Activated naive CD4-positive, alpha-beta T cell treated with anti-CD3 and anti-CD28 coated beads for 36 hours (primary cell): ENCODE measurements at regions not wholly inside any gene's neighbourhood (a gene's known extent, or its start where the extent isn't known, plus 50 kb on each side); places are given as distances from the start of the nearest gene placed in this dataset.

ENCODE experiments used
- CTCF ChIA-PET: fragments of 350-600 bp; sonication (Branson Sonifier 250); formaldehyde crosslinking; loops from one replicate; lab custom pipeline; 2021; ENCODE audit warnings: antibody characterized with exemption; lab: Charles Lee
- DNase-seq: peaks from one replicate; pipeline ENCODE4 v3.0.0-alpha.2; 2020
- H3K27ac Mint-ChIP-seq: one replicate; pipeline ENCODE4 v1.8.0; 2021; ENCODE audit warnings: mild to moderate bottlenecking, mixed read lengths
- H3K27me3 Mint-ChIP-seq: one replicate; pipeline ENCODE4 v1.8.0; 2021; ENCODE audit warnings: low read depth, mixed read lengths
- H3K36me3 Mint-ChIP-seq: one replicate; pipeline ENCODE4 v1.8.0; 2021; ENCODE audit warnings: low read depth, mixed read lengths
- H3K4me1 Mint-ChIP-seq: one replicate; pipeline ENCODE4 v1.8.0; 2021; ENCODE audit warnings: low read depth, mixed read lengths
- H3K4me3 Mint-ChIP-seq: one replicate; pipeline ENCODE4 v1.8.0; 2021; ENCODE audit warnings: mild to moderate bottlenecking, moderate library complexity, mixed read lengths
- H3K9me3 Mint-ChIP-seq: one replicate; pipeline ENCODE4 v1.8.0; 2021; ENCODE audit warnings: mixed read lengths
- intact Hi-C: fragments of 100-400 bp; cut with micrococcal nuclease; formaldehyde crosslinking; loops from one replicate; pipeline ENCODE4 v1.15.1; 2023

DNA sequence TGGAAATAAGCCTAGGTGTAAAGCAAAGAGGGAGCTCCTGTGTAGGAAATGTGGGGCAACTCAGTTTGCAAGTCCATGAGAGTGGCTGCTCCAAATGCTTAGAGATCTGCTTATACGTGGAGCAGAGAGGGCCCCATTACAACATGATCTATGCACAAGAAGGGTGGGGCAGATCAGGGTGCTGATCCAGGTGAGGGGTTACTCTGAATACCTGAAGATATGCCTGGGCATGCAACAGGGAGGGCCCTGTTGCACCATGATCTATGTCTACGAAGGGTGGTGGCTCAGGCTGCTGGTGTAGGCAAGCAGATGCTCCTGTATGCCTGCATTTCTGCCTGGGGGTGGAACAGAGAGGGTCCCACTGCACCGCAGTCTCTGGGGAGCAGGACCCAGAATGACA lies 1121.2 kb downstream of the RAPGEF2 start:
- Mint-ChIP-seq H3K27me3 (no peaks in the 10 kb centered on the region), H3K4me3 (no peak overlapping the region), H3K9me3 (peaks cover 17% of the 10 kb centered on the region), H3K36me3 (no peaks in the 10 kb centered on the region), H3K4me1 (no peaks in the 10 kb centered on the region), H3K27ac (no peak overlapping the region)
- intact Hi-C loops, result no loop called here
- no peak for DNase-seq
- CTCF ChIA-PET, result no interaction called here

DNA sequence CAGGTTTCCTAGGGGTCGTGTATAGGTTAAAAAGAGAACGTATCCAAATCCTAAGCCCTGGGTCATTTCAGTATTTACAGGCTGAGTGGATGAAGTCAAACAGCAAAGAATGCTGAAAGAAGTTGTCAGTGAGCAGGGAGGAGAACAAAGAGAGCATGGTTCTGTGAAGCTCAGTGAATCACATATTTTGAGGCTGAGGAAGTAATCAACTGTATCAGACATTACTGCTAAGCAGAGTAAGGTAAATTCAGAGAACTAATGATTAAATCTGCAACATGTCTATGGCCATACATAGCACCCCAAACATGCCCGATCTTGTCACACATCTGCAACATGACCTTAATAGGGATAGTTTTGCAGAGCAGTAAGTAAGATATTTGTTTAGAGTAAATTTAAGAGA lies 1130.3 kb downstream of the RAPGEF2 start:
- H3K9me3 Mint-ChIP-seq, result peaks cover 8% of the 10 kb centered on the region
- H3K36me3 Mint-ChIP-seq, result no peaks in the 10 kb centered on the region
- no peaks in the 10 kb centered on the region for H3K4me1 Mint-ChIP-seq
- no peak for DNase-seq
- H3K27me3 Mint-ChIP-seq, result no peaks in the 10 kb centered on the region
- no peak overlapping the region for H3K27ac Mint-ChIP-seq
- no peak overlapping the region for H3K4me3 Mint-ChIP-seq
- intact Hi-C loops, result no loop called here
- CTCF ChIA-PET, result no interaction called here

DNA sequence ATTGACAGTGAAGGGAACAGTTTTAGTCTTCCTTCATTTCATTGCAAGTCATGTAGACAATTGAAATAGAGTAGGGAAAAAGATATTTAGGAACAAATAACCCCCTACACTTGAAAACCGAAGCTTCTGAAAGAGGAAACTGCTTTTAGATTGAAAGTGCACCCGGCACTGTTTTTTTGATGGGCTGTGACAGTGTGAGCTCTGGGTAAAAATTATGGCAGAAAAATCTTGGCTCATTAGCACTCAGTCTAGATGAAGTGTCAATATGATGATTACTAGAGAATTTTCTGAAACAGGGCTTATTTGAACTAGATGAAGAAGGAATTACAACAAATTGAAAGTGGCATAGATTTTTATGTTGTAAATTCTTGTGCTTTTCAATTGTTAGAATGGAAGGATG lies 1132.4 kb downstream of the RAPGEF2 start:
- DNase-seq, result no peak
- Mint-ChIP-seq H3K4me1 (no peaks in the 10 kb centered on the region), H3K27ac (no peak overlapping the region), H3K4me3 (no peak overlapping the region), H3K9me3 (peaks cover 9% of the 10 kb centered on the region), H3K36me3 (no peaks in the 10 kb centered on the region), H3K27me3 (no peaks in the 10 kb centered on the region)
- intact Hi-C loops, result no loop called here
- CTCF ChIA-PET, result no interaction called here

DNA sequence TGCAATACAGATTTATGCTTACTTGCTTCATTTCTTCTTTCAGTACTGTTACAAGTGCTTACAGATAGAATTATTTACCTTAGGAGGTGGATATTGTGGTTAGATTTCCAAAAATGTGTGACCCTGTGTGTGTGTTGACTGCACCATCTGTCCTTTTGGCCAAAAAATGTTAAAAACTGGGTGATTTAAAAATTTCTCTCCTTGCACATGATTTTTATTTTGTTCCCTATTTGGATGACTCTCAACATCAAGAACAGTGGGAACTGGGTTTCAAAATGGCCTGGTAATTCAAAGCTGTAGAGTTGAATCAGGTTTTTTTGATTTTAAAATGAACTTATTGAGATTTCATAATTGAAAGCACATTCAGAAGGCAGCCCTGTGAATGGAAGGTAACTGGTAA lies 1132.9 kb downstream of the RAPGEF2 start:
- Mint-ChIP-seq H3K4me1 (no peaks in the 10 kb centered on the region), H3K27me3 (no peaks in the 10 kb centered on the region), H3K27ac (no peak overlapping the region), H3K4me3 (no peak overlapping the region), H3K36me3 (no peaks in the 10 kb centered on the region), H3K9me3 (peaks cover 12% of the 10 kb centered on the region)
- CTCF ChIA-PET, result no interaction called here
- intact Hi-C loops, result no loop called here
- DNase-seq, result no peak

DNA sequence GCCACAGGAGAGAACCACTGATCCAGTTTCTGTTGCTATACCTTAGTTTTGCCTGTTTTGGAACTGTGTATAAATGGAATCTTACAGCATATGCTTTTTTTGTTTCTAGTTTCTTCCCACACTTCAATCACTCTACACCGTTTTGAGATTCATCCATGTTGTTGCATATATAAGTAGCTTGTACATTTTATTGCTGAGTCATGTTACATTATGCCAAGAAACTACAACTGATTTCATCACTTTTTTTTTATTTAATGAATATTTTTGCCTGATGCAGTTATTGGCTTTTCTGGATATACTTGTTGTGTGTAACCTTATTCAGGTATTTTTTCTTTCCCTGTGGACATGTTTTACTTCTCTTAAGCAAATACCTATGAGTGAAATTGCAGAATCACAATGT lies 1135.9 kb downstream of the RAPGEF2 start:
- Mint-ChIP-seq H3K4me3 (no peak overlapping the region), H3K9me3 (peaks cover 10% of the 10 kb centered on the region), H3K27me3 (no peaks in the 10 kb centered on the region), H3K4me1 (no peaks in the 10 kb centered on the region), H3K27ac (no peak overlapping the region), H3K36me3 (no peaks in the 10 kb centered on the region)
- DNase-seq, result no peak
- CTCF ChIA-PET, result no interaction called here
- intact Hi-C loops, result no loop called here

DNA sequence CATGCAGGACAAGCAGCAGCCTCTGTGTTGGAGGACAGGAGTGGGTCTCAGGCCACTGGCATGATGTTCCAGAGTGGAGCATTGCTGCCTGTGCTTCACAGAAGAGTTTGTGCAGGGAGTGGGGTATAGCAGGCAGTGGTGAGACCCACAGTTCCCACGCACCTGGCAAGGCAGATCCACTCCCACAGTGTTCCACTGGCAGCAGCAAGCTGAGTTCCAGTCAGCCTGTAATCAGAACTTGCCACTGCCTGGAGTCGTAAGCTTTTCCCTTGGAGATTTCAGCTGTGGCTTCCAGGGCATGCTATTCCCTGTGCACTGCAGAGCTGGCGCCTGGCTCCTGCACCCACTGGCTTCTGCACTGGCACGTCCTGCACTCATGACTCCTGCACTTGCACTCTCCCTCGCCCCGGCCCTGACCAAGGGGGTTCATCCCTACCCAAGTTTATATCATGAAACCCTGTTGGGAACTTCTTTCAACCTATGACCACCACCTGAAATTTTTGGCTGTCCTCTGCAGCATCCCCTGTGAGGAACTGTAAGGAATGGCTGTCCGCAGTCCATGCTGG lies 1144.3 kb downstream of the RAPGEF2 start:
- peaks cover 2% of the 10 kb centered on the region for H3K9me3 Mint-ChIP-seq
- no peak for DNase-seq
- no peaks in the 10 kb centered on the region for H3K4me1 Mint-ChIP-seq
- no peaks in the 10 kb centered on the region for H3K27me3 Mint-ChIP-seq
- intact Hi-C loops, result no loop called here
- H3K36me3 Mint-ChIP-seq, result no peaks in the 10 kb centered on the region
- CTCF ChIA-PET, result no interaction called here
- no peak overlapping the region for H3K27ac Mint-ChIP-seq
- no peak overlapping the region for H3K4me3 Mint-ChIP-seq

DNA sequence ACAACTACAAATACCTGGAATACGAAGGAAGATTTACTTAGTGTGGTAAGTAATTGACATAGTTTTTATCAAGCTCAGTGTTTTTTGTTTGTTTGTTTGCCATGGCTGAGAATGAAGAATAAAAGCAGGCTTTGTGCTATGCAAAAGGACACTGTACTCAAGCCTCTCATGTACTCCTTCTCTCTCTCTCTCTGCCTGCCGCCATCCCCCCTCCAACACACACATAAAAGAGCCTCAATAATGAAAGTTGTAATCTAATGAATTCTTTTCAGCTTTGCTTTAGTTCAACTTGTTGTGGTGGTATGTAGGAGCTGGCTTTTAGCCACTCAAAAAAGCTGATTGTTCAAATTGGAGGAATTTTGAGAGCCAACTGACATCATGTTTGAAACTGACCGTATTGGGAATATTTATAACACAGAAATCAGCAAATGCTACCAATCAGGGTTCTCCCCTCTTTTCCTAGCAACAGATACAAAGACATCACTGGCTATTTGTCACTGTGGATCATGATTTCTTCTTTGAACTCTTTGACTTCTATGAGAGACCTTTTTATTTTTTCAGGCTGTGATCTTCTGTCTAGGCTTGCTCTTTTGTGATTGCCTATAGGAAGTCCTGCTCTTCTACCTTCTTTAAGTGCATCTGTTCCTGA lies 1148.8 kb downstream of the RAPGEF2 start:
- Mint-ChIP-seq H3K36me3 (no peaks in the 10 kb centered on the region), H3K9me3 (no peaks in the 10 kb centered on the region), H3K27ac (no peak overlapping the region), H3K4me3 (no peak overlapping the region), H3K4me1 (no peaks in the 10 kb centered on the region), H3K27me3 (no peaks in the 10 kb centered on the region)
- no peak for DNase-seq
- CTCF ChIA-PET, result no interaction called here
- intact Hi-C loops, result no loop called here

DNA sequence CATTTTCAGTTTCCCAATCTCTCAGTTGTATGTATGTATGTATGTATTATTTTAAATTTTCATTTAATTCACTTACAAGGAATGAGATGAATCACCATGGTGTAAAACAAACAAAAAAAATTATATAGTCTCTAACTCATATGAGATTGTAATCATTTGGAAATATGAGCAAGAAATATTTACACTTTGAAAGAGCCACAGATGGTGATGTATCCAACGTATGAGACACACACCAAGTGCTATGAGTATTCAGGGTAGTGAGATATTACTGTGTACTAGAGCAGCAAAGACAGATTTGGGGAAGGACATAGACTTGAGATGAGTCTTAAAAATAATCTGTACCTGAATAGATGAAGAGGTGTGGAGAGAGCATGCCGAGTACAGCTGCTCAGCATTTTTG lies 1154.4 kb downstream of the RAPGEF2 start:
- no peaks in the 10 kb centered on the region for H3K27me3 Mint-ChIP-seq
- H3K4me3 Mint-ChIP-seq, result no peak overlapping the region
- intact Hi-C loops, result no loop called here
- CTCF ChIA-PET, result no interaction called here
- DNase-seq, result no peak
- peaks cover 3% of the 10 kb centered on the region for H3K9me3 Mint-ChIP-seq
- no peak overlapping the region for H3K27ac Mint-ChIP-seq
- no peaks in the 10 kb centered on the region for H3K36me3 Mint-ChIP-seq
- no peaks in the 10 kb centered on the region for H3K4me1 Mint-ChIP-seq

DNA sequence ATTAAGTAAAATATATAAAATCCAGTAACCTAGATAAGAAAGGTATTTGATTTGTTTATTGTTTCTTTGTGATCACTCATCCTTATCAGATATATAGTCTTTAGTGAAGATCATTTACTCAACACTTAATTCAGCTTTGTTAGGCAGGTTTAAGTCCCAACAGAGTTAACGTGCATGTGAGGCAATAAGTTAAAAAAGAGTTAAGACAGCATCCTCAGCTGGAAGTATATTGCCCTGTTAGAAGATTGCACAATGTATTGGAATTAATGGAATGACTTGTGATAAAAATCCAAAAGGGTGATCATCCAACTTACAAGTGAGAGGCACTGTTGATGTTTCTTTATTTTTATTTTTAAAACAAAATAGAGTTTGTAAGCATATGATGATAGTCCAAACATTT lies 1162.1 kb downstream of the RAPGEF2 start:
- no peak for DNase-seq
- CTCF ChIA-PET, result no interaction called here
- H3K4me1 Mint-ChIP-seq, result no peaks in the 10 kb centered on the region
- H3K27me3 Mint-ChIP-seq, result no peaks in the 10 kb centered on the region
- H3K9me3 Mint-ChIP-seq, result peaks cover 2% of the 10 kb centered on the region
- H3K27ac Mint-ChIP-seq, result no peak overlapping the region
- no peaks in the 10 kb centered on the region for H3K36me3 Mint-ChIP-seq
- no peak overlapping the region for H3K4me3 Mint-ChIP-seq
- intact Hi-C loops, result no loop called here

DNA sequence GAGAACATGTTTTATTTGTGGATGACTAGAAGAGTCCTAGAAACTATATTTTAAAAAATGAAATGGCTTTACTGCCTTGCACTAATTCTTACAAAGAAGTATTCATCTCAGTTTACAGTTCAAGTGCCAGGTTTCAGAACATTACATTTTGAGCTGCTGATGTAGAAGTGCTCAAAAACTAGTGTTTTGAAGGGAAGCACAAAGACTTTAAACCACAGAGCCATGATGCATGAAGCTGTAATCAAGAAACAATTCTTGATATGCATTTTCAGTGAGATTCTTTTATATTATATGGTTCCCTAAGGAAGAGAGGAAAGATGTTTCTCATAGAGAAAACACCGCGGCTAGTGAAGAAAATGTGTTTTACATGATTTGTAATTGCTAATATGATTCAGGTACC lies 1163.0 kb downstream of the RAPGEF2 start:
- Mint-ChIP-seq H3K9me3 (no peaks in the 10 kb centered on the region), H3K4me3 (no peak overlapping the region)
- intact Hi-C loops, result no loop called here

DNA sequence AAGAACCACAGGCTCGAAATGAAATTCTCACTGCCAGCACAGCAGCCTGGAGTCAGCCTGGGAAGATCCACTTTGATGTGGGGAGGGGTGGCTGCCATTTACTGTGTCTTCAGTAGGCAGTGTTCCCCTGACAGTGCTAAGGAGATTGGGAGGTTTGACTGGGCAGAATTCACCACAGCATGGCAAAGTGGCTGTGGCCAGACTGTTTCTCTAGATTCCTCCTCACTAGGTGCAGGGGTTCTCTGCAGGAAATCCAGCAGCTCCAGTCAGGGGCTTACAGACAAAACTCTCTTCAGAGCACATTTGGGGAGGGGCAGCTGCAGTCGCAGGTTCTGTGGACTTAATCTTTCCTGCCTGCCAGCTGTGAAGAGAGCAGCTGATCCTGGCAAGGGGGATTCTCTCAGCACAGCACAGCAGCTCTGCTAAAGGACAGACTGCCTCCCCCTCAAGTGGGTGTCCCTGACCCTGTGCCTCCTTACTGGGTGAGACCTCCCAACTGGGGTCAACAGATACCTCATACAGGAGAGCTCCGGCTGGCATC lies 1174.0 kb downstream of the RAPGEF2 start:
- Mint-ChIP-seq H3K27ac (no peak overlapping the region), H3K36me3 (no peaks in the 10 kb centered on the region), H3K4me1 (no peaks in the 10 kb centered on the region), H3K27me3 (no peaks in the 10 kb centered on the region), H3K9me3 (peaks cover 31% of the 10 kb centered on the region), H3K4me3 (no peak overlapping the region)
- intact Hi-C loops, result no loop called here
- DNase-seq, result no peak
- CTCF ChIA-PET, result no interaction called here

More for the DNA sequence above, 1163.0 kb downstream of the RAPGEF2 start:
- DNase-seq, result no peak
- H3K27ac Mint-ChIP-seq, result no peak overlapping the region
- H3K27me3 Mint-ChIP-seq, result no peaks in the 10 kb centered on the region
- no peaks in the 10 kb centered on the region for H3K4me1 Mint-ChIP-seq
- CTCF ChIA-PET, result no interaction called here
- no peaks in the 10 kb centered on the region for H3K36me3 Mint-ChIP-seq

DNA sequence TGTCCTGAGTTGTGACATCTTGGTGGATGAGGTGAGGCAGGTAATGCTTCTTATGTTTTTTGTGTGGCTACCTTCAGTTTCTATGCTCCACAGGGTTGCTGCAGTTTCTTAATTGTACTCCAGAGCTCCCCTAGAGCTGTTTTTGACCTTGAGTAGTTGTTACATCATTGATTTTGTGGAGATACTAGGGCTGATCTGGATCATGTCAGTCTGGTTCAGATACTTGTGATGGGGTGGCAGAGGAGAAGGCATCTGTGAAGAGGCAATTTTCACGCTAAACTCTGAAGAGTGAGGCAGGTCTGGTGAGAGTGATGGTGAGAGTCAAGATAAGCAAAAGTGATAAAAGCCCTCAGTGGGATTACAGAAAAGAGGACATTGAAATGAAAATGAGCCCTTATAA lies 1180.2 kb downstream of the RAPGEF2 start:
- Mint-ChIP-seq H3K36me3 (no peaks in the 10 kb centered on the region), H3K27ac (no peak overlapping the region), H3K9me3 (peaks cover 23% of the 10 kb centered on the region), H3K4me3 (no peak overlapping the region), H3K27me3 (no peaks in the 10 kb centered on the region), H3K4me1 (no peaks in the 10 kb centered on the region)
- intact Hi-C loops, result no loop called here
- DNase-seq, result no peak
- CTCF ChIA-PET, result no interaction called here

DNA sequence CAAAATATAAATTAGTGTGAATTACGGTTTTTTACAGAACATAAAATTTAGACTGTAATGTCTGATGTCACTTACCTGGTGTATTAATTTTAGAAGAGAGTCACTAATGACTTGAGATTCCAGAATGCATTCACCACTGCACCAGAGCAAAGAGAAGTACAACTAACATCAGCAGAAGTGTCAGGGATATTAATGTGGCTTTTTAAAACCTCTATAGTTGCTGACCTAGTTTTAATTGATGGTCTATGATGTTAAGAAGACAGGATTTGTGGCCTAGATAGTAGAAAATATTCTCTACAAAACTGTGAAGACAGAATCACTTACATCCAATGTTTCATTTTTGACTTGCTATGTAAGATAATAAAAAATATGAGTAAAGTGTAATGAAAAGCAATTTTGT lies 1181.6 kb downstream of the RAPGEF2 start:
- no peak overlapping the region for H3K27ac Mint-ChIP-seq
- DNase-seq, result no peak
- intact Hi-C loops, result no loop called here
- no peak overlapping the region for H3K4me3 Mint-ChIP-seq
- no peaks in the 10 kb centered on the region for H3K4me1 Mint-ChIP-seq
- H3K27me3 Mint-ChIP-seq, result no peaks in the 10 kb centered on the region
- H3K9me3 Mint-ChIP-seq, result peaks cover 22% of the 10 kb centered on the region
- CTCF ChIA-PET, result no interaction called here
- no peaks in the 10 kb centered on the region for H3K36me3 Mint-ChIP-seq
